ENCODE measurements at regions not wholly inside any gene's neighbourhood (a gene's known extent, or its start where the extent isn't known, plus 50 kb on each side); places are given as distances from the start of the nearest gene placed in this dataset.

DNA sequence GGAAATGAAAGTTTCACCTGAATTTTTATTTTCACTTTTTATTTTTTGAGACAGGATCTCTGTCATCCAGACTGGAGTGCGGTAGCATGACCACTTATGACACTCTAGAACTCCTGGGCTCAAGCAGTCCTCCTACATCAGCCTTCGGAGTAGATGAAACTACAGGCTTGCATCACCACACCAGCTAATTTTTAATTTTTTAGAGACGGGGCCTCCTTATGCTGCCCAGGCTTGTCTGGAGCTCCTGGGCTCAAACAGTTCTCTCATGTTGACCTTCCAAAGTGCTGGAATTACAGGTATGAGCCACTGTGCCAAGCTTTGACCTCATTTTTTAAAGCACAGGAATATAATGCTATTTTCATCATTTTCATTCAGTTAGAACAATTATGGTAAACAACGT, 297.0 kb upstream of the KLHL1 start:
- H3K27me3 ChIP-seq (replicated peaks) = no peaks in the 10 kb centered on the region
- H3K27ac ChIP-seq = no peak overlapping the region

GRCh38 chr13:70394031-70394548, 285.8 kb upstream of the KLHL1 start:
- no peaks in the 10 kb centered on the region for H3K9me3 ChIP-seq (replicated peaks)
- no peak overlapping the region for H3K27ac ChIP-seq
- no peak overlapping the region for H3K4me3 ChIP-seq
- H3K36me3 ChIP-seq = no peaks in the 10 kb centered on the region
- H3K27me3 ChIP-seq (replicated peaks) = no peaks in the 10 kb centered on the region
- no peak for DNase-seq (ENCODE audit: low read depth in 1 of 2, low spot score in 2 of 2)
- no peaks in the 10 kb centered on the region for H3K4me1 ChIP-seq (replicated peaks)

More for the DNA sequence above, 297.0 kb upstream of the KLHL1 start:
- DNase-seq (ENCODE audit: low read depth in 1 of 2, low spot score in 2 of 2) = no peak
- H3K9me3 ChIP-seq (replicated peaks) = no peaks in the 10 kb centered on the region
- H3K4me3 ChIP-seq = no peak overlapping the region
- H3K36me3 ChIP-seq = no peaks in the 10 kb centered on the region
- H3K4me1 ChIP-seq (replicated peaks) = no peaks in the 10 kb centered on the region

DNA sequence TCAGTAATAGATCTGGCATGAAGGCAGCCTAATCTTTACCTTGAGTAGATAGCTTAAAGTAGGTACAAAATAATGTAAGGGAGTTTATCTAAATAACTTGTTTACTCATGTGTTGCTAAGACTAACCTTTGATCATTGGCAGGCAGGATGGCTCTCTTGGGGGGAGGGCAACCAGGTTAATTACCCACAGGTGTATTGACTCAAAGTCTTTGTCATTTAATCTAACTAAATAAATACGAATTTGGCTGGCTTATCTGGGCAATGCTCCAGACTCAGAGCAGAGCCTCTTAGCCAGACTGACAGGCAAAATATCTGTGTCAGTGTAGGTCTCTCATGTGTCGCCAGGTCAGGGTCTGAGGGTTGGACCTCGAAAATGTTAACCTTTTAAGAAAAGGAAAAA, 283.4 kb upstream of the KLHL1 start:
- no peak for DNase-seq (ENCODE audit: low read depth in 1 of 2, low spot score in 2 of 2)
- Histone ChIP-seq H3K4me3 (no peak overlapping the region), H3K27me3 (replicated peaks) (no peaks in the 10 kb centered on the region), H3K36me3 (no peaks in the 10 kb centered on the region), H3K4me1 (replicated peaks) (no peaks in the 10 kb centered on the region), H3K27ac (no peak overlapping the region), H3K9me3 (replicated peaks) (no peaks in the 10 kb centered on the region)

DNA sequence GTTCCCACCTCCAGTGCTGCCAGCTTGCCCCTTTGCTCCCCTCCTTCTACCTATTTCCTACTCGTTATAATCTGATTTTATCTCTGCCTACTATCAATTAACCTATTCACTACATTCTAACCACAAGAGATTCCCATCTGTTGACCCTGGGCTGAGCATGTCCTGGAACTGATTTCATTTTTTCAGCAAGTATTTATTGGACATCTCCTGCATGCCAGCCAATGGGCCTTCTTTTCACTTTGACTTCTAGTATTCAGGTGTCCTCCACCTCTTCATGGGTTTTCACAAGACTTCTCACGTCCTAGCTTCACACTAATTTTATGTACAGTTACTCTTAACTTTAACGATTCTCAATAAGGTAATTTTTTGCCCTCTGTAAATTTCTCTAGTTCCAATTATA, 282.7 kb upstream of the KLHL1 start:
- Histone ChIP-seq H3K27me3 (replicated peaks) (no peaks in the 10 kb centered on the region), H3K27ac (no peak overlapping the region), H3K4me3 (no peak overlapping the region), H3K4me1 (replicated peaks) (no peaks in the 10 kb centered on the region), H3K9me3 (replicated peaks) (no peaks in the 10 kb centered on the region), H3K36me3 (no peaks in the 10 kb centered on the region)
- DNase-seq (ENCODE audit: low read depth in 1 of 2, low spot score in 2 of 2) = no peak

- Histone ChIP-seq H3K27ac (no peak overlapping the region), H3K36me3 (no peaks in the 10 kb centered on the region), H3K9me3 (replicated peaks) (no peaks in the 10 kb centered on the region), H3K27me3 (replicated peaks) (no peaks in the 10 kb centered on the region), H3K4me3 (no peak overlapping the region), H3K4me1 (replicated peaks) (no peaks in the 10 kb centered on the region)
- DNase-seq (ENCODE audit: low read depth in 1 of 2, low spot score in 2 of 2) = no peak
Observed at GRCh38 chr13:70390064-70390463, 281.8 kb upstream of the KLHL1 start.

- Histone ChIP-seq H3K36me3 (no peaks in the 10 kb centered on the region), H3K9me3 (replicated peaks) (no peaks in the 10 kb centered on the region), H3K4me3 (no peak overlapping the region), H3K27me3 (replicated peaks) (no peaks in the 10 kb centered on the region), H3K4me1 (replicated peaks) (no peaks in the 10 kb centered on the region), H3K27ac (no peak overlapping the region)
- DNase-seq (ENCODE audit: low read depth in 1 of 2, low spot score in 2 of 2) = no peak
Observed at GRCh38 chr13:70388935-70389334, 280.7 kb upstream of the KLHL1 start.

DNA sequence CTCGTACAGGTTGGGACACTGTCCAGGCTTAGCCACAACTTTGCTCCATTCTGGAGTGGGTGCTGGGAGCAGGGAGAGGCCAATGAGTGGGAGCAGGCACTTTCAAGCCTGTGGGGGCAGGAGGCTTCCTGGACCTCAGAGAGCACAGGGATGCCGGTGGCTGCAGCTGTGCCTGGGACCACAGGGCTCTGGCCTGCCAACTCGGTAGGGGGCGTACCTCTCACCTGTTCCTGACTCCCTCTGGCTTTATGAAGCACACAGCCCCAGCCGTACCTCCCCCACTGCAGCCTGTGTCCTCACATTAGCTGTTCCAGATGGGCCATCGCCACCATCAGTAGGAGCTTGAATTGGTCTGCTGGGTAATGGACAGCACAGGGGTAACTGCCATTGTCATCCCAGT, 278.7 kb upstream of the KLHL1 start:
- DNase-seq (ENCODE audit: low read depth in 1 of 2, low spot score in 2 of 2) = no peak
- Histone ChIP-seq H3K27ac (no peak overlapping the region), H3K4me1 (replicated peaks) (no peaks in the 10 kb centered on the region)

DNA sequence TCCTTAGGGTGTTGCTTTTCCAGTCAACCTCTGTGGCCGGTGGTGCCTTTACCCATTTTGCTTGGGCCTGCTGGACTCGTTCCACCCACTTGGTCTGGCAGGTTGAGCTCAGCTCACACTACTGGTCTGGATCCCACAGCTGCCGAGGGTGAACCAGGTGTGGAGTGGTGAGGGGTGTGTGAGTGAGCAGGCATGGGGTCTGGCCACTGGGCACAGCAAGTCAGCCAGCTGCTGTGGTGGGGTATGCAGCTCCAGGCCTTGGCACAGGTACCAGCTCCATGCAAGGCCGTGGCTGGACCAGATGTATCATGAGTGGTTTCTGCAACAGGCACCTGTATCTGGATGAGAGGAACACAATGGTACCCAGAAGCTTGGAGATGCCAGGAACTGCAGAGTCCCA, 277.6 kb upstream of the KLHL1 start:
- H3K4me3 ChIP-seq = no peak overlapping the region
- no peaks in the 10 kb centered on the region for H3K4me1 ChIP-seq (replicated peaks)
- H3K27ac ChIP-seq = no peak overlapping the region
- H3K36me3 ChIP-seq = no peaks in the 10 kb centered on the region
- DNase-seq (ENCODE audit: low read depth in 1 of 2, low spot score in 2 of 2) = no peak
- H3K27me3 ChIP-seq (replicated peaks) = no peaks in the 10 kb centered on the region
- no peaks in the 10 kb centered on the region for H3K9me3 ChIP-seq (replicated peaks)

More for the DNA sequence above, 278.7 kb upstream of the KLHL1 start:
- Histone ChIP-seq H3K9me3 (replicated peaks) (no peaks in the 10 kb centered on the region), H3K4me3 (no peak overlapping the region), H3K36me3 (no peaks in the 10 kb centered on the region), H3K27me3 (replicated peaks) (no peaks in the 10 kb centered on the region)

GRCh38 chr13:70384156-70384555, 275.9 kb upstream of the KLHL1 start:
- no peak for DNase-seq (ENCODE audit: low read depth in 1 of 2, low spot score in 2 of 2)
- H3K27ac ChIP-seq = no peak overlapping the region
- H3K4me3 ChIP-seq = no peak overlapping the region
- no peaks in the 10 kb centered on the region for H3K9me3 ChIP-seq (replicated peaks)
- no peaks in the 10 kb centered on the region for H3K36me3 ChIP-seq
- H3K27me3 ChIP-seq (replicated peaks) = no peaks in the 10 kb centered on the region
- no peaks in the 10 kb centered on the region for H3K4me1 ChIP-seq (replicated peaks)

DNA sequence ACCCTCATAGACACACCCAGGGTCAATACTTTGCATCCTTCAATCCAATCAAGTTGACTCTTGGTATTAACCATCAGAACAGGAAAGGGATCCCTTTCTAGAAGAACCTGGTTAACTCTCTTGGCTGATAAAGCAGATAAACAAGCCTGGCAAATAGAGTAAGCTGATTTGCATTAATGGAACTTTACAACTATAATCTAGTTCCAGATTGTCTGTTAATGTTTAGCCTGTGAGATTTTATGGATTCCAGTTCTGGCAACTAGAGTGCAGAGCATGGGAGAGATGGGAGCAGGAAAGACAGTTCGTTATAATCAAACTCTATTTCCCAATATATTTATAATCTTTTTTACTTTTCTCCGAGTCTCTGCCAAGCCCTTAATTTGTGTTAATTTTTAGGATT, 272.6 kb upstream of the KLHL1 start:
- Histone ChIP-seq H3K4me1 (replicated peaks) (no peaks in the 10 kb centered on the region), H3K4me3 (no peak overlapping the region), H3K27ac (no peak overlapping the region)

DNA sequence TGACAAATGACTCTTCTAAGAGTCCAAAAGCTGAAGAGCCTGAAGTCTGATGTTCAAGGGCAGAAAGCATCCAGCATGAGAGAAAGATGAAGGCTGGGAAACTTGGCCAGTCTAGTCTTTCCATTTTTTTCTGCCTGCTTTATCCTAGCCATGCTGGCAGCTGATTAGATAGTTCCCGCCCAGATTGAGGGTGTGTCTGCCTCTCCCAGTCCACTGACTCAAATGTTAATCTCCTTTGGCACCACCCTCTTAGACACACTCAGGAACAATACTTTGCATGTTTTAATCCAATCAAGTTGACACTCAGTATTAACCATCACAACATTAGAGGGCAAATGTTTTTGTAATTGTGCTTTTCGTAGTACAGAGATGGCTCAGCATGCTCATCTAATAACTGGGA, 267.5 kb upstream of the KLHL1 start:
- no peak overlapping the region for H3K27ac ChIP-seq
- no peaks in the 10 kb centered on the region for H3K9me3 ChIP-seq (replicated peaks)
- H3K4me1 ChIP-seq (replicated peaks) = no peaks in the 10 kb centered on the region
- no peak overlapping the region for H3K4me3 ChIP-seq
- no peak for DNase-seq (ENCODE audit: low read depth in 1 of 2, low spot score in 2 of 2)
- H3K36me3 ChIP-seq = no peaks in the 10 kb centered on the region
- H3K27me3 ChIP-seq (replicated peaks) = no peaks in the 10 kb centered on the region

More for the DNA sequence above, 272.6 kb upstream of the KLHL1 start:
- H3K36me3 ChIP-seq = no peaks in the 10 kb centered on the region
- no peaks in the 10 kb centered on the region for H3K9me3 ChIP-seq (replicated peaks)
- no peak for DNase-seq (ENCODE audit: low read depth in 1 of 2, low spot score in 2 of 2)
- H3K27me3 ChIP-seq (replicated peaks) = no peaks in the 10 kb centered on the region

DNA sequence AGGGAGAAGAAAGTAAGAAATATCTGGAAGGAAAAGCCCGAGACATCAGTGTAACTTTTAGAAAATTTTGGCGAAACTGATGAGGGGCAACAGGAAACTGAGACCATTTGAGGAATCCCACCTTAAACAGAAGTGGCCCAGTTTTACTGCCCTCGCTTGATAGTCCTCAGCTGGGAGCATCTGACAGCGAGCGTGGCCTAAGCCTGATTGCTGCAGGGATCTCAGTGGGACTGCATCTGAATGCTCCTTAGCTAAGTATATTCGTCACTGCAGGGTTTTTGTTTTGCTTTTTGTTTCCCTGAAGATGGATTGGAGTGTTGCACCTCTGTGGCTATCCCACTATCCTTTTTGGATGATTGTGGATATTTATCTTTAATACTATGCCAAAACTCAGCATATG, 262.7 kb upstream of the KLHL1 start:
- H3K27ac ChIP-seq = no peak overlapping the region
- no peaks in the 10 kb centered on the region for H3K36me3 ChIP-seq
- DNase-seq (ENCODE audit: low read depth in 1 of 2, low spot score in 2 of 2) = no peak
- no peaks in the 10 kb centered on the region for H3K27me3 ChIP-seq (replicated peaks)
- H3K4me1 ChIP-seq (replicated peaks) = no peaks in the 10 kb centered on the region
- no peaks in the 10 kb centered on the region for H3K9me3 ChIP-seq (replicated peaks)
- H3K4me3 ChIP-seq = no peak overlapping the region

GRCh38 chr13:70366720-70367119, 258.5 kb upstream of the KLHL1 start:
- Histone ChIP-seq H3K36me3 (no peaks in the 10 kb centered on the region), H3K4me3 (no peak overlapping the region), H3K4me1 (replicated peaks) (no peaks in the 10 kb centered on the region), H3K9me3 (replicated peaks) (no peaks in the 10 kb centered on the region), H3K27me3 (replicated peaks) (no peaks in the 10 kb centered on the region), H3K27ac (no peak overlapping the region)
- no peak for DNase-seq (ENCODE audit: low read depth in 1 of 2, low spot score in 2 of 2)

GRCh38 chr13:70363991-70364390, 255.7 kb upstream of the KLHL1 start:
- H3K27ac ChIP-seq = no peak overlapping the region
- H3K4me3 ChIP-seq = no peak overlapping the region
- no peaks in the 10 kb centered on the region for H3K36me3 ChIP-seq
- H3K9me3 ChIP-seq (replicated peaks) = no peaks in the 10 kb centered on the region
- DNase-seq (ENCODE audit: low read depth in 1 of 2, low spot score in 2 of 2) = no peak
- H3K27me3 ChIP-seq (replicated peaks) = no peaks in the 10 kb centered on the region
- no peaks in the 10 kb centered on the region for H3K4me1 ChIP-seq (replicated peaks)

- H3K4me1 ChIP-seq (replicated peaks) = no peaks in the 10 kb centered on the region
- H3K27me3 ChIP-seq (replicated peaks) = no peaks in the 10 kb centered on the region
- no peak for DNase-seq (ENCODE audit: low read depth in 1 of 2, low spot score in 2 of 2)
- no peaks in the 10 kb centered on the region for H3K9me3 ChIP-seq (replicated peaks)
- no peaks in the 10 kb centered on the region for H3K36me3 ChIP-seq
- no peak overlapping the region for H3K27ac ChIP-seq
- H3K4me3 ChIP-seq = no peak overlapping the region
Observed at GRCh38 chr13:70362820-70363570, 254.7 kb upstream of the KLHL1 start.
